ENCODE measurements at regions not wholly inside any gene's neighbourhood (a gene's known extent, or its start where the extent isn't known, plus 50 kb on each side); places are given as distances from the start of the nearest gene placed in this dataset.

DNA sequence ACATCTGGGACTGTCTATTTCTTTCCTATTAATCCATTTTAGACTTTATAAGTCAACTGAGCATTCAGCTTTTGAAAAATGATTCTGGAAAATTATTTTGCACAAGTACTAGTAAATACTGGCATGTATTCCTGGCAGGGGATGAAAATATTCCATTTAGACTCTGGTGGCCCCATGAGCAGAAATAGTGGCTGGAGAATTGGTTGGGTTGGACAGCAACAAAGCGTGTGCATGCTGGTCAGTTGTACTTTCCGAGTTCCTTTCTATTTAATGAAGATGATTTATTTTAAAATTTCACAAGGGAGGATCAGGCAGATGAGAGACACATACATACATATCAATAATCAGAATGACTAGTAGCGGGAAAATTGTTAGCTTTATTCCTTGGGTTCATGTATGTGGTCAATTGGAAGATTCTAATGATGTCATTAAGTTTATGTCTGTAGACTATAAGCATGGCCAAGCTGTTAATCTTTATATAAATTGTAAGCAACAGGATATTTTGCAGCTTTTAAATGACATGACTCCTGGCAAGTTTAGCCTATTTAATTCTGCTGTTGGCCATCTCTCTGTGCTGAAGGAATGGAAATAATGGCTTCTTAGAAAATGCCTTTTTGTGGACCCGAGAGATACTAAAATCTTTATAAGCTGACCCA, 541.6 kb downstream of the SLC4A3 start:
- TF ChIP-seq, protein P1, sequence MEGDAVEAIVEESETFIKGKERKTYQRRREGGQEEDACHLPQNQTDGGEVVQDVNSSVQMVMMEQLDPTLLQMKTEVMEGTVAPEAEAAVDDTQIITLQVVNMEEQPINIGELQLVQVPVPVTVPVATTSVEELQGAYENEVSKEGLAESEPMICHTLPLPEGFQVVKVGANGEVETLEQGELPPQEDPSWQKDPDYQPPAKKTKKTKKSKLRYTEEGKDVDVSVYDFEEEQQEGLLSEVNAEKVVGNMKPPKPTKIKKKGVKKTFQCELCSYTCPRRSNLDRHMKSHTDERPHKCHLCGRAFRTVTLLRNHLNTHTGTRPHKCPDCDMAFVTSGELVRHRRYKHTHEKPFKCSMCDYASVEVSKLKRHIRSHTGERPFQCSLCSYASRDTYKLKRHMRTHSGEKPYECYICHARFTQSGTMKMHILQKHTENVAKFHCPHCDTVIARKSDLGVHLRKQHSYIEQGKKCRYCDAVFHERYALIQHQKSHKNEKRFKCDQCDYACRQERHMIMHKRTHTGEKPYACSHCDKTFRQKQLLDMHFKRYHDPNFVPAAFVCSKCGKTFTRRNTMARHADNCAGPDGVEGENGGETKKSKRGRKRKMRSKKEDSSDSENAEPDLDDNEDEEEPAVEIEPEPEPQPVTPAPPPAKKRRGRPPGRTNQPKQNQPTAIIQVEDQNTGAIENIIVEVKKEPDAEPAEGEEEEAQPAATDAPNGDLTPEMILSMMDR (IDR thresholded peaks at IDR 0.05): no peak
- TF ChIP-seq POLR2A (IDR thresholded peaks at IDR 0.05): no peak

Measured in breast epithelium (tissue), 3 donors.